Panc1 (cell line): ENCODE measurements at regions not wholly inside any gene's neighbourhood (a gene's known extent, or its start where the extent isn't known, plus 50 kb on each side); places are given as distances from the start of the nearest gene placed in this dataset.

Experiments
- CTCF ChIP-seq: fragments of 450-650 bp; IDR thresholded peaks from 2 replicates; pipeline ENCODE4 v1.5.1; 2017; ENCODE audit warnings: mild to moderate bottlenecking
- POLR2AphosphoS5 ChIP-seq: IDR thresholded peaks from 2 replicates; pipeline ENCODE4 v1.6.1; 2012; ENCODE audit warnings: mild to moderate bottlenecking, low read depth, low read length, moderate library complexity
- SIN3A ChIP-seq: IDR thresholded peaks from 2 replicates; pipeline ENCODE4 v1.6.1; 2012; ENCODE audit warnings: low read depth, mild to moderate bottlenecking, low read length, moderate library complexity, borderline replicate concordance; ENCODE audit not compliant: insufficient read depth

GRCh38 chr5:45060724-45061123 is 252.0 kb downstream of the MRPS30 start:
- TF ChIP-seq SIN3A (no peak), POLR2AphosphoS5 (no peak), CTCF (no peak)
